HCT116 (cell line): ENCODE measurements at regions not wholly inside any gene's neighbourhood (a gene's known extent, or its start where the extent isn't known, plus 50 kb on each side); places are given as distances from the start of the nearest gene placed in this dataset.

Experiments used
- ATAC-seq: fragments of 200-7000 bp; cut with Tn5 transposase; 2 replicates; pipeline ENCODE4 v1.9.1; 2020; ENCODE audit warnings: mild to moderate bottlenecking, moderate library complexity
- BruUV-seq: library from RNA; stranded (reverse); fragments of 400-500 nt; replicated peaks from 2 replicates; lab custom pipeline; 2021; lab: Mats Ljungman, UMichigan
- CTCF ChIA-PET: fragments of 300-600 bp; sonication (Branson Sonifier 250); formaldehyde crosslinking; loops from one replicate; lab custom pipeline; 2021; ENCODE audit warnings: antibody characterized with exemption; lab: Charles Lee
- POLR2A ChIA-PET: fragments of 300-600, 350-600 bp; sonication (Branson Sonifier 250); formaldehyde crosslinking; loops from one replicate; lab custom pipeline; 2021; ENCODE audit warnings: antibody characterized with exemption; lab: Charles Lee
- RAD21 ChIA-PET, 2 experiments: fragments of 300-600 bp; sonication (Branson Sonifier 250); formaldehyde crosslinking; loops; one replicate each; lab custom pipeline; 2023; ENCODE audit warnings: low total read pairs in 2 of 2; ENCODE audit not compliant: uncharacterized antibody in 2 of 2, unreplicated experiment in 2 of 2, low non-redundant PET in 1 of 2; lab: Charles Lee
- DNase-seq: peaks from one replicate; pipeline ENCODE4 v3.0.0-alpha.2; 2010; ENCODE audit warnings: low read depth, low spot score
- H2AFZ ChIP-seq: fragments of 200-600 bp; shearing (Covaris generic), sonication (generic); 2 replicates; pipeline ENCODE4 v1.6.1; 2017; ENCODE audit warnings: low read depth, mixed run types, mixed read lengths, antibody characterized with exemption, low read length; ENCODE audit not compliant: poor library complexity, severe bottlenecking
- H3K27ac ChIP-seq: 2 replicates; pipeline ENCODE4 v1.5.1; 2012; ENCODE audit warnings: low read depth, low read length
- H3K27me3 ChIP-seq: fragments of 200-600 bp; sonication (generic); 2 replicates; pipeline ENCODE4 v1.6.1; 2016; ENCODE audit warnings: mixed run types, low read length, mixed read lengths; ENCODE audit not compliant: insufficient read depth
- H3K36me3 ChIP-seq, 2 experiments: fragments of 200-500 bp in 1 of 2; fragments of 200-600 bp in 1 of 2; sonication (Bioruptor generic) in 1 of 2; sonication (generic) in 1 of 2; 2 replicates each; pipeline versions ENCODE4 v1.5.1 to v1.6.1; 2014 to 2016; ENCODE audit warnings: low read length in 2 of 2, inconsistent platforms in 1 of 2, mixed read lengths in 1 of 2, mixed run types in 1 of 2; ENCODE audit not compliant: insufficient read depth in 2 of 2, control insufficient read depth in 1 of 2
- H3K4me1 ChIP-seq, 2 experiments: fragments of 200-600 bp in 1 of 2; sonication (generic) in 1 of 2; 2 replicates each; pipeline versions ENCODE4 v1.5.1 to v1.6.1; 2012 to 2017; ENCODE audit warnings: low read length in 2 of 2, inconsistent platforms in 1 of 2, mild to moderate bottlenecking in 1 of 2, mixed read lengths in 1 of 2, mixed run types in 1 of 2, moderate library complexity in 1 of 2; ENCODE audit not compliant: insufficient read depth in 2 of 2, control insufficient read depth in 1 of 2
- H3K4me2 ChIP-seq: fragments of 200-600 bp; sonication (generic); 2 replicates; pipeline ENCODE4 v1.6.1; 2017; ENCODE audit warnings: mixed run types, low read length, mixed read lengths
- H3K4me3 ChIP-seq, 2 experiments: fragments of 200-600 bp in 1 of 2; sonication (generic) in 1 of 2; replicated peaks in 1 of 2; 2 replicates each; pipeline ENCODE4 v1.5.1; 2011 to 2016; ENCODE audit warnings: low read length in 2 of 2, control low read depth in 1 of 2, low read depth in 1 of 2, mild to moderate bottlenecking in 1 of 2, mixed read lengths in 1 of 2, mixed run types in 1 of 2
- H3K79me2 ChIP-seq: fragments of 200-600 bp; sonication (generic); 2 replicates; pipeline ENCODE4 v1.6.1; 2017; ENCODE audit warnings: mild to moderate bottlenecking, mixed run types, low read length, moderate library complexity, mixed read lengths; ENCODE audit not compliant: insufficient read depth
- H3K9ac ChIP-seq: fragments of 200-600 bp; sonication (generic); 2 replicates; pipeline ENCODE4 v1.6.1; 2016; ENCODE audit warnings: low read length, mixed read lengths
- H3K9me2 ChIP-seq: fragments of 200-600 bp; sonication (generic), shearing (Covaris generic); 2 replicates; pipeline ENCODE4 v1.6.1; 2017; ENCODE audit warnings: mixed run types, mild to moderate bottlenecking, moderate library complexity; ENCODE audit not compliant: insufficient read depth
- H3K9me3 ChIP-seq, 2 experiments: fragments of 200-500 bp in 1 of 2; fragments of 200-600 bp in 1 of 2; sonication (Bioruptor generic) in 1 of 2; sonication (generic) in 1 of 2; 2 replicates each; pipeline ENCODE4 v1.6.1; 2014 to 2017; ENCODE audit warnings: low read length in 2 of 2, mixed read lengths in 2 of 2, inconsistent platforms in 1 of 2, low read depth in 1 of 2, mild to moderate bottlenecking in 1 of 2, mixed run types in 1 of 2, moderate library complexity in 1 of 2; ENCODE audit not compliant: control insufficient read depth in 1 of 2, insufficient read depth in 1 of 2
- H4K20me1 ChIP-seq: fragments of 200-600 bp; sonication (generic), shearing (Covaris generic); 2 replicates; pipeline ENCODE4 v1.6.1; 2017; ENCODE audit warnings: mixed run types, mild to moderate bottlenecking, moderate library complexity; ENCODE audit not compliant: insufficient read depth
- ATF3 ChIP-seq: IDR thresholded peaks from 2 replicates; pipeline ENCODE4 v1.6.1; 2012
- CBX3 ChIP-seq: IDR thresholded peaks from 2 replicates; pipeline ENCODE4 v1.6.1; 2012; ENCODE audit warnings: low read depth
- EGR1 ChIP-seq: IDR thresholded peaks from 2 replicates; pipeline ENCODE4 v1.6.1; 2012; ENCODE audit warnings: low read depth
- ELF1 ChIP-seq: IDR thresholded peaks from 2 replicates; pipeline ENCODE4 v1.6.1; 2012; ENCODE audit warnings: low read depth, borderline replicate concordance
- JUND ChIP-seq: IDR thresholded peaks from 2 replicates; pipeline ENCODE4 v1.6.1; 2012
- MAX ChIP-seq: IDR thresholded peaks from 2 replicates; pipeline ENCODE4 v1.6.1; 2012
- POLR2AphosphoS5 ChIP-seq: IDR thresholded peaks from 2 replicates; pipeline ENCODE4 v1.6.1; 2011; ENCODE audit warnings: mild to moderate bottlenecking, low read depth, low read length, moderate library complexity
- YY1 ChIP-seq: IDR thresholded peaks from 2 replicates; pipeline ENCODE4 v1.6.1; 2011; ENCODE audit warnings: low read length, low read depth, moderate library complexity, mild to moderate bottlenecking; ENCODE audit not compliant: insufficient replicate concordance; ENCODE audit errors: extremely low read depth
- ZBTB33 ChIP-seq: IDR thresholded peaks from 2 replicates; pipeline ENCODE4 v1.6.1; 2011; ENCODE audit warnings: mild to moderate bottlenecking, low read length, moderate library complexity; ENCODE audit not compliant: insufficient replicate concordance; ENCODE audit errors: extremely low read depth
- ZFX ChIP-seq: fragments of 450-650 bp; IDR thresholded peaks from 2 replicates; pipeline ENCODE4 v1.6.1; 2017
- intact Hi-C: fragments of 100-400 bp; cut with micrococcal nuclease; formaldehyde crosslinking; loops from 2 replicates; pipeline ENCODE4 v1.10.0; 2022

- H3K9me2 ChIP-seq = no peaks in the 10 kb centered on the region
- no peaks in the 10 kb centered on the region for H3K27me3 ChIP-seq
- H3K27ac ChIP-seq = no peak overlapping the region
- DNase-seq (no peak), ATAC-seq (no peak)
- H3K4me2 ChIP-seq = no peak overlapping the region
- TF ChIP-seq CBX3 (no peak), ELF1 (no peak), ZBTB33 (no peak), YY1 (no peak), ATF3 (no peak), POLR2AphosphoS5 (no peak), JUND (no peak)
- BruUV-seq = no TSS peak
- no peaks in the 10 kb centered on the region for H3K79me2 ChIP-seq
- ChIA-PET RAD21 (no interaction called here), CTCF (no interaction called here), POLR2A (no interaction called here)
- H3K9me3 ChIP-seq = peaks cover 11 to 16% of the 10 kb centered on the region in 2 experiments; a peak in 2 of 4 replicates
- H3K9ac ChIP-seq = no peak overlapping the region
- no peaks in the 10 kb centered on the region for H4K20me1 ChIP-seq
- no peak overlapping the region for H3K4me3 ChIP-seq
- no peak overlapping the region for H2AFZ ChIP-seq
- H3K4me1 ChIP-seq = no peaks in the 10 kb centered on the region
- no peaks in the 10 kb centered on the region for H3K36me3 ChIP-seq
- intact Hi-C loops = no loop called here
Observed at GRCh38 chr9:25177858-25178257, 500.4 kb downstream of the TUSC1 start.

GRCh38 chr9:25129537-25129936, 548.7 kb downstream of the TUSC1 start:
- peaks cover 3 to 17% of the 10 kb centered on the region in 2 experiments; a peak in 2 of 4 replicates for H3K9me3 ChIP-seq
- DNase-seq = no peak
- intact Hi-C loops = no loop called here
- H3K9ac ChIP-seq = no peak overlapping the region
- H4K20me1 ChIP-seq = no peaks in the 10 kb centered on the region
- no peaks in the 10 kb centered on the region for H3K9me2 ChIP-seq
- H3K4me3 ChIP-seq = no peak overlapping the region
- CTCF ChIA-PET = no interaction called here
- no peaks in the 10 kb centered on the region for H3K4me1 ChIP-seq
- no peaks in the 10 kb centered on the region for H3K27me3 ChIP-seq
- no peak overlapping the region for H2AFZ ChIP-seq
- BruUV-seq = no TSS peak
- no peak overlapping the region for H3K4me2 ChIP-seq
- TF ChIP-seq EGR1 (no peak), ZFX (no peak), MAX (no peak), CBX3 (no peak), ZBTB33 (no peak)
- H3K27ac ChIP-seq = no peak overlapping the region
- H3K79me2 ChIP-seq = no peaks in the 10 kb centered on the region
- no peak for ATAC-seq
- POLR2A ChIA-PET = no interaction called here
- no peaks in the 10 kb centered on the region; a peak in 1 of 4 replicates for H3K36me3 ChIP-seq
- RAD21 ChIA-PET = no interaction called here
